ENCODE measurements at regions not wholly inside any gene's neighbourhood (a gene's known extent, or its start where the extent isn't known, plus 50 kb on each side); places are given as distances from the start of the nearest gene placed in this dataset.

DNA sequence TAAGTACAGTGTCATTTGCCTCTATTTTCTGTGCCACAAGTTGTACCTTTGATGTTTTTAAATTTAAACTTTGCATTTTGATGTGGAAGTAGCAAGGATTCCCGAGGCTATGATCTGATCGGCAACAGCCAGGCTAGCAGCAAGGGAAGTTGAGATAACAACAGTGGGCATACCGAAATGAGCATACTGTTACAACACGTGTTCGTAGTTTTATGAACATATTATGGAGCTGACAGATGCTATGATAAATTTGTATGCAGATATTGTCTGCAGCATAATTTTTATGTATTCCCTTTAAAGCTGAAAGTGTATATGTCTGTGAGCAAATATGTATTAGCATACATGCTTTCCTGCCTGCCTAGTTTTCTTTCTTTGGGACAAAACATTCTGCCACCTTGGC is 306.1 kb downstream of the PCDH7 start:
- in situ Hi-C loops (cut with HindIII; ENCODE audit: low pct_ligation_motif_present, low pct_unique_long_range_greater_than_20kb, low sequenced_read_pairs) = no loop called here
- no peak for DNase-seq

DNA sequence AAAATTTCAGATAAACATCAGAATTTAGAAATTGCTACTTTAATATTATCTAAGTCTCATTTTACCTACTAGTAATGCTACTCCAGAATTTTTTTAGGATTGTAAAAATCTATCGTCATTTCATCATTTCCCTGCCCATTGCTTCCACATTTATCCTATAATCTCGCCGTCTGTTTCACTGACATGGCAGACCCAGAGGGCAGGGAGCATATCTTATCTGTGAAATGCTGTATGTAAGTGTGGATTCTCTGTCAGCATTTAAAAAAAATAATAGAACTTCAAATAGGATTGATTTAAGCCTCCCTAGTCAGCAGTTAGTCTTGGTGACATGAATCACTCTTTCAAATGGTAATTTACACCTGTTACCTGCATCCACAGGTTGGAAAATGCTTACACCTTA is 314.4 kb downstream of the PCDH7 start:
- in situ Hi-C loops (cut with HindIII; ENCODE audit: low pct_ligation_motif_present, low pct_unique_long_range_greater_than_20kb, low sequenced_read_pairs) = no loop called here
- DNase-seq = no peak

DNA sequence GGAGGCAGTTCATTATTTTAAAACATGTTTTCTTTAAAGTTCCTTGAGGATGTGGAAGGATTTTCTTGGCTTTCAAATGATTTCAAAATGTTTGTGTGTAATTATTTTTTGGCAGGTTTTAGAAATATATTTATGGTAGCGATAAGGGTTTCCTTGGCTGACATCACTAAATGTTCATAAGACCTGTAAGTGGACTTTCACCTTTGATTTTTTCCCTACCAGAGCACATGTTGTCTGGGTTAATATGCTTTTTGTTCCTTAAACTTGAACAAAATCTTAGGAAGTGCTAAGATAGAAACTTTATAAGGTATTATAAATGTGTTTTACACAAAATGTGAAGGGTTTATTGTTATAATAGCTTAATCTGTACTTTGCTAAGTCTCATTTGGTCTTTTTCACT is 315.6 kb downstream of the PCDH7 start:
- DNase-seq = no peak
- in situ Hi-C loops (cut with HindIII; ENCODE audit: low pct_ligation_motif_present, low pct_unique_long_range_greater_than_20kb, low sequenced_read_pairs) = no loop called here

DNA sequence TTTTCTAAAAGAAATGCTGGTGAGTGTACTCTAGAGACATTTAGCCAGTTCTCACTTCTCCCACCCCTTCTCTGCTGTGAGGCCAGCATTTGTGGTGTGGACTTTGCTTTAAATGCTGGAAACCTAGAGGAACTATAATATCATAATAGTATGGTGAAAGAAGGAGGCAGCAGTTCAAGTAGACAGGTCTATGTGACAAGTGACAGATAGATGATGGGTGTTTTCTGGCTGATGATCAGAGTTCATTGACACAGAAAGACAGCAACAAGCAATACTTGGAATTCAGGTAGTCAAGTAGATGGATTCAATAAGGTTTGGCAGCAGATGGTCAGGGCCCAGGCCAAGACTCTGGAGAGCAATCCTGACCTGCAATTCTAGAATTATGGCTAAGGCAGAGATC is 317.5 kb downstream of the PCDH7 start:
- DNase-seq = no peak
- in situ Hi-C loops (cut with HindIII; ENCODE audit: low pct_ligation_motif_present, low pct_unique_long_range_greater_than_20kb, low sequenced_read_pairs) = no loop called here

DNA sequence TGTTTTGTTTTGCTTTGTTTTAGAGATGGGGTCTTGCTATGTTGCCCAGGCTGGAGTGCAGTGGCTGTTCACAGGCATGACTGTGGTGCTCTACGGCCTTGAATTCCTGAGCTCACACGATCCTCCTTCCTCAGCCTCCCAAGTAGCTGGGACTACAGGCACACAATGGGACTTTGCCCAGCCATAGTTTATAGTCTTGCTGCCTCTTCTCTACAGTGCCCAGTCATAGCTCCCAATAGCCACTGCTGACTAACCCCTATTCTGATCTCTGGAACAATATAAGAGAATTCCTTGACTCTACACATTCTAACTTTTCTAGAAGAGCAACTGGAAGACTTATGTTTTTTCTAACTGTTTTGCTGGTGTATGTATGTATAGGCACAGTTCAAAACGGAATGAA is 319.2 kb downstream of the PCDH7 start:
- in situ Hi-C loops (cut with HindIII; ENCODE audit: low pct_ligation_motif_present, low pct_unique_long_range_greater_than_20kb, low sequenced_read_pairs) = no loop called here

DNA sequence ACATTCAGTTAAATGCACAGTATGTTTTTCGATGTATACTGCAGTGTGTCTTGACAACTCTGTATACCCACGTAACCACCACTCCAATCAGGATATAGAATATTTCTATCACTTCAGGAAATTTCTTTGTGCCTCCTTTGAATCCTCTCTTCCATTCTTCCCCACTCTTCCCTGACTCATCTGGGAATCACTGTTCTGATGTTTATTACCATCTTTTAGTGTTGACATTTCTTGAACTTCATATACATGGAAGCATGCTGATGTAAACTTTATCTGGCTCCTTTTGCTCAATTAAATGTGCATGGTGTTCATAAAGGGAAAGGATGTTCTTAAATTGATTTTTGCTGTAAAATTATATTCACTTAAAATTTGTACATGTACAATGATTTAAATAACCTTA is 319.9 kb downstream of the PCDH7 start:
- in situ Hi-C loops (cut with HindIII; ENCODE audit: low pct_ligation_motif_present, low pct_unique_long_range_greater_than_20kb, low sequenced_read_pairs) = no loop called here
- no peak for DNase-seq

More for the DNA sequence above, 319.2 kb downstream of the PCDH7 start:
- no peak for DNase-seq

DNA sequence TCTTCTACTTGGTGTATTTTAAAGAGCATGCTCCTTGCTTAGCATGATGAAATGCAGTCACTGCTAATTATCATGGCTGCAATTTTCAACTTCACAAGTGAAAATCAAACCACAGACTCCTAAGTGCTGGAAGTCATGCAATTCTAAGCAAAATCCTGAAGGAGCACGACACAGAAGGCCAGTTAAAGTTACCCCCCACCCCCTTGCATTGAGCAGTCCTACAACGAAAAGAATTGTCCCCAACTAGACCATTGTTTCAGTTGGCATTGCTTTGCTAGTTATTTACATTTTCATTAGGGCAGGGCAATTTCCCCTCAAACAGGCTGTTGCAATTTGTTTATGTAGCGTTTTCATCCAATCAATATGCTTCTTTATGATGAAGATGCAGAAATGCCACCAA is 321.2 kb downstream of the PCDH7 start:
- in situ Hi-C loops (cut with HindIII; ENCODE audit: low pct_ligation_motif_present, low pct_unique_long_range_greater_than_20kb, low sequenced_read_pairs) = no loop called here
- DNase-seq = no peak

DNA sequence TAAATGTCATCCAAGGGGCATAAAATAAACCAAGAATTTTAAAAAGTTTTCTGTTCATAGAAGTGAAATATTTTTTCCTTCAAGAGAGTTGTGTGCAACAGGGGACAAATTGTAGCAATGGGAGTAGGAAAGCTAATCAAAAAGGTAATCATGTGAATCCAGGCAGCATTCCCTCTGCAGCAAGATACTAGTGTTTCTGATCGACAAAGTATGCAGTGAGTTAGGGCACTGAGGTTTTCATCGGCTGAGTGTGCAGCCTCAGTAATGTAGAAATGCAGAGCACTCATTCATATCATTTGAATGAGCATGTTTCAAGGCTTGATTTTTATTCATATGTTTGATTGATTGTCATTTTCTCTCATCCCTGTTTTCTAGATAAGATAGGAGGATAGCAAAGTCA is 321.7 kb downstream of the PCDH7 start:
- DNase-seq = no peak
- in situ Hi-C loops (cut with HindIII; ENCODE audit: low pct_ligation_motif_present, low pct_unique_long_range_greater_than_20kb, low sequenced_read_pairs) = no loop called here

DNA sequence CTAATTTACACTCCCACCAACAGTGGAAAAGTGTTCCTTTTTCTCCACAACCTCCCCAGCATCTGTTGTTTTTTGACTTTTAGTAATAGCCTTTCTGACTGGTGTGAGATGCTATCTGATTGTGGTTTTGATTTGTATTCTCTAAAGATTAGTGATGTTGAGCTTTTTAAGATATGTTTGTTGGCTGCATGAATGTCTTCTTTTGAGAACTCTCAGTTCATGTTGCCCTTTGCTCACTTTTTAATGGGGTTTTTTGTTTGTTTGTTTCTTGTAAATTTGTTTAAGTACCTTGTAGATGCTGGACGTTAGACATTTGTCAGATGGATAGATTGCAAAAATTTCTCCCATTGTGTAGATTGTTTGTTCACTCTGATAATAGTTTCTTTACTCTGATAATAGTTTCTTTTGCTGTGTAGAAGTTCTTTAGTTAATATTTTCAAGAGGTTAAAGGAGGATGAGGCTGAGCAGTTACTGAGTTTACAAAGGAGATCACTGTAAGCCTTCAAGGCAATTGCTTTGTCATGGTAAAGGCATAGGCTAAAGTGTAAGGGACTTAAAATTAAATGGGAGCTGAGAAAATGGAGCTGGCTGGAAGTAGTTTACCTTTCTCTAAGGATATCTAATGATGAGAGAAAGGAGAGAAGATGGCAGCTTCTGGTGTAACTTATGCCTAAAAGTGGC is 323.4 kb downstream of the PCDH7 start:
- in situ Hi-C loops (cut with HindIII; ENCODE audit: low pct_ligation_motif_present, low pct_unique_long_range_greater_than_20kb, low sequenced_read_pairs) = no loop called here
- DNase-seq = no peak

DNA sequence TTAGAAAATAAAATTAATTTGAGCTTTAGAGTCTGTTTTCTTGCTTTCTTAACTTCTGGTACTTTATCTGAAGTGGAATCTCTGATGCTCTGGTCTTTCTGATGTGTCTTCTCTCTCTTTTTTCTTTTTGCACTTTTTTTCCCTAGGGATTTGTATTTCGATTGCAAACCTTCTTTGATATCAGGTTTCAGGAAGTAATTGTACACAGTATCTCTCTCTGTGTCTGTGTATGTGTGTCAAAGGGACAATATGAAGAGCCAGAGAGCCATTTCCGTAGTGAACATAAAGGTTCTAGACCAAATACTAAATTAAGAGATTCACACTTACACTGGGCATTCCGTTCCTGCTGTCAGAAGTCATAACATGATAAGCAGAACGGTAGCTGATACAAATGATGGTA is 325.0 kb downstream of the PCDH7 start:
- no peak for DNase-seq

DNA sequence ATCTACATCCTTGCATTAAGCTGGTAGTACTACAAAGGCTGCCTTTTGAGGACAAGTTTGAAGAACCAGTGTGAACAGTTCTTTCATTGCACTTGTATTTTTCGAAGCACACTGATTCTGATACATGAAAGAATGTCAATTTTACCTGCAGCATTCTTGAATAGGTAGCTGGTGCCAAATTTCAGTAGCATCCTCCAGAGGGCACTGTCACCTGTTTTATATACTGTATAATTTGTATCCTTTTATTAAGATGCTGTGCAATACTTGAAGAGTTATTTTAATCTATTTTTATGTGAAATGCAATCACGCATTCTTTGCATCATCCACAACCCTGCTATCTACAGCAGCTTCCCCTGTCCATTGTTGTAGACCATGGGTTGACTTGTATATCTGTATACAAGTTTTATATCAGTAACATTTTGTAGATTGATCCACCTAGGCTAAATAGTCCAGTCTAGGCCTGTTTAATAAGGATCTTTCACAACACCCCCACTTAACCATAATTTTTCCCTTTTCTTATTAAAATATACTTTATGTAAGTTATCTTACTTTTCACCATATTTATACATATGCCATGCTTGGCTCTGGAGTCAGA is 325.7 kb downstream of the PCDH7 start:
- peak; percentile 30 for DNase-seq
- in situ Hi-C loops (cut with HindIII; ENCODE audit: low pct_ligation_motif_present, low pct_unique_long_range_greater_than_20kb, low sequenced_read_pairs) = no loop called here

More for the DNA sequence above, 325.0 kb downstream of the PCDH7 start:
- in situ Hi-C loops (cut with HindIII; ENCODE audit: low pct_ligation_motif_present, low pct_unique_long_range_greater_than_20kb, low sequenced_read_pairs) = no loop called here

DNA sequence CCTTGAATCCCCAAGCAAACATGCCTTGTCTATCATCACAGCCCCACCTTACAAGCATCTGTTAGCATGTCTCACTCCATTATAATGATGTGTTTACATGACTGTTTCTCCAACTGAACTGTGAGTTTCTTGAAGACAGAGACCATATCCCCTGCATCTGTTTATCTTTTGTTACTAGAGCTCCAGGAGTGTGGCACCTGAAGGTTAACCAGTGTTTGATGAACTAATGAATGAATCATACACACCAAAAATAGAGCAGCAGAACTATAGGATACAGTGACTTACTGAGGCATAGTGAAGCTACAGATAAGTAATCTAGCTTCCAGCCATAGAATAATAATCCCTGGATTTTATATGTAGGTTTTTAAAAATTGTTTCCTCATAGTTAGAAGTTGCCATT is 331.0 kb downstream of the PCDH7 start:
- in situ Hi-C loops (cut with HindIII; ENCODE audit: low pct_ligation_motif_present, low pct_unique_long_range_greater_than_20kb, low sequenced_read_pairs) = no loop called here
- DNase-seq = no peak

DNA sequence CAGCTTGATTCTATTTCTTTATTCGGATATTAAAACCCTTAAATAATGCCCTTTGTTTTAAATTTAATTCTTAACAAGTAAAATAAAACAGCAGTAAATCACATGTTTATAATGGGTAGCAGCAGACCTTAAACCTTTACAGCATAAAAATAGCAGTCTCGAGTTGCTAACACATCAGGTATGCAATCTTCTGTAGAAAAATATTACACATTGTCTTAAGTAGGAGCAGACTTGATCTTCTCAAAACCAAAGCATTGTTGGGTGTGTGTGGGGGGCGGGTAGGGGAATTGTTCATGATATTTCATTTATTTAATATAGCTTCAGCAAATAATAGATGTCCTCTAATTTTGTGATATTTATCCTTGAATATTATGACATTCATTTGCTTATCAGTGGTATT is 331.4 kb downstream of the PCDH7 start:
- in situ Hi-C loops (cut with HindIII; ENCODE audit: low pct_ligation_motif_present, low pct_unique_long_range_greater_than_20kb, low sequenced_read_pairs) = no loop called here
- no peak for DNase-seq

DNA sequence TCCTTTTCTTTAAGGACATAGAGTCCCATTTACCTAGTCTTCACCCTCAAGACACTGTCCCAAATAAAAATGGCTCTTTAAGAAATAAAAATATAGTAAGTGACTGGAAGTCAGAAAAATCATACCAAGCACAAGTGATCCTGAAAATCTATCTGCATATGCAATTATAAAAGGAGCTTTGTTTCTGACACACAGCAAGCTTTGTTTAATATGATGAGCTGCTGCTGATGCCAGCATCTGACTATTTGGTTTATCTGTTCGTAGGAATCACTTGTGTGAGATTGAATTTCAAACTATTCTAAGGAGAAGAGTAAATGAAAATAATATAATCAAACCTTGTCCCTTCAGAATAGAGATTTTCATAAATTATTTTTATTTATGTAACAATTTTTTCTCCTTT is 332.4 kb downstream of the PCDH7 start:
- in situ Hi-C loops (cut with HindIII; ENCODE audit: low pct_ligation_motif_present, low pct_unique_long_range_greater_than_20kb, low sequenced_read_pairs) = no loop called here
- no peak for DNase-seq

DNA sequence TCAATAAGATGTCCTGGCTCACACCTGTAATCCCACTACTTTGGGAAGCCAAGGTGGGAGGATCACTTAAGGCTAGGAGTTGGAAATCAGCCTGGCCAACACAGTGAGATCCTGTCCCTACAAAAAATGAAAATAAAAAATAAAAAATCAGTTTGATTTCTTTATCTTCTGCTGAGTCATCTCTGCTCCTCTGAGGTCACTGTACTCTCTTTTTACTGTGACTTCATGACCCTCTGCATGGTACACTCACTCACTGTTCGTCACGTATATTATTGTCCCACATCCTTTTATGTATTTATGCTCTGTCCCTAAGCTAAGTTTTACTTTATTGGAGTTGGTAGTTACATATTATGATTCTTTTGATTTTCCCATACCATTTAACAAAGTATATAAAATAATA is 333.3 kb downstream of the PCDH7 start:
- in situ Hi-C loops (cut with HindIII; ENCODE audit: low pct_ligation_motif_present, low pct_unique_long_range_greater_than_20kb, low sequenced_read_pairs) = no loop called here
- no peak for DNase-seq

DNA sequence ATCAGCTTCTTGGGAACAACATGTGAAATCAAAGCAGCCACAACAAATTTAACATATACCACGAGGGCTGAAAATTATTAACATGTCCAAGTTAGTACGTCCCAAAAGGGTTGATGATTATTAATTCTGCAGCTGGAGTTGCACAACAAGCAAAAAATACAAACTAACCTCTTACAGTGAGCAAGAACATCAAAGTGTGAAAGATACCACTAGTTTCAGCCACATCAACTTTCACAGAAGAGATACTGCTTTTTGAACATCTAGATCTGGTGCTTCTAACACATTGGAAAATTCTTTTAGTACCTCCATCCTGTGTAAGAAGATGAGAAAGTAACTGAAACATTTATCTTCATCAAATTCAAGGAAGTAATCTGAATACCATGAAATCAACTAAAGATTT is 334.1 kb downstream of the PCDH7 start:
- no peak for DNase-seq
- in situ Hi-C loops (cut with HindIII; ENCODE audit: low pct_ligation_motif_present, low pct_unique_long_range_greater_than_20kb, low sequenced_read_pairs) = no loop called here

DNA sequence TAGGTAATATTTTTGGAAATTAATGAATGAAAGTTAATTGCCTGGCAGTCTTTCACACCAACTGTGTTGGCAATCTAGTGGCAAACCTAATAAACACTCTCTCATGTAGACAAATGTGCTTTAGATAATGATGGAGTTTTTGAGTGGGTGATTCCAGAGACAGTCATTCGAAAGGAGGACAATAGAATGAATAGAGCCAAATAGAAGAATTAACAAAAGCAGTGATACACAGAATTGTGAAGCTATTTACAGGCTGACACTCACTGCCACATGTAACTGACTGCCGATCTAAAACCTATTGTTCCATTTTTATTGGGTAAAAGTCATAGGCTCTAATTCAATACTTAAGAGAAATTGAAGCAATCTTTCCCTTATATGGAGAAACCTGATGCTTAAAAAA is 338.5 kb downstream of the PCDH7 start:
- in situ Hi-C loops (cut with HindIII; ENCODE audit: low pct_ligation_motif_present, low pct_unique_long_range_greater_than_20kb, low sequenced_read_pairs) = no loop called here
- DNase-seq = no peak

DNA sequence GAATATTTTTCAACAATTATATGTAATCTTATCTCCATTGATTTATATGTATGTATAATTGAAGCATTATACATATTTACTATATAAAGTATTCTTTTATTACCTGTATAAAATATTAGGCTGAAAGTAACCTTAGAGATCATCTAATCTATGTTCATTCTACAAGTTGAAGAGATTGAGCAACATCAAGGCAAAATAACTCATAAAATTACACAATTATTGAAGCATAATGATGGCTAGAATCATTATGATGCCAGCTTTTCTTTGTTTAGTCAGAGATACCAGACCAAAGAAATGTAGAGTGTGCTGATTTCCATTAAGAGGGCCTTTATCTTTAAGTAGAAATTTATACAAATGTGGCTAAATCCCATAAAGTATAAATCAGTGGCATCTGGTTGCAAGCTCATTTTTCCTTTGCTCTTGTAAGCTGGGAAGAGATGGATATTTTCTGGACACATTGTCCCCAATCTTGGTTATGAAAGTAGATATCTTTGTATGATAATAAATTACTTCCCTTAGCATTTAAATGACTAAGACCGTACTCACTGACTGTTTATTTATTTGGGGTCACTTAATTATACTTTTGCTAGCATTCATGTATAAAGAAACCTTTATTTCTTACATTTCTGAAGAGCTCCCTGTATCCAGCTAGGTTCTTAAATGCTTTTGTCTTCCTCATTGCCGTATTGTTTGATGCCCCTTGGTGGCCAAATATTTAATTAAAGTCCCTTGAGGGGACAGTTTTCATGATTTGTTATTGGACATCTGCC is 339.8 kb downstream of the PCDH7 start:
- DNase-seq = no peak
- in situ Hi-C loops (cut with HindIII; ENCODE audit: low pct_ligation_motif_present, low pct_unique_long_range_greater_than_20kb, low sequenced_read_pairs) = no loop called here

DNA sequence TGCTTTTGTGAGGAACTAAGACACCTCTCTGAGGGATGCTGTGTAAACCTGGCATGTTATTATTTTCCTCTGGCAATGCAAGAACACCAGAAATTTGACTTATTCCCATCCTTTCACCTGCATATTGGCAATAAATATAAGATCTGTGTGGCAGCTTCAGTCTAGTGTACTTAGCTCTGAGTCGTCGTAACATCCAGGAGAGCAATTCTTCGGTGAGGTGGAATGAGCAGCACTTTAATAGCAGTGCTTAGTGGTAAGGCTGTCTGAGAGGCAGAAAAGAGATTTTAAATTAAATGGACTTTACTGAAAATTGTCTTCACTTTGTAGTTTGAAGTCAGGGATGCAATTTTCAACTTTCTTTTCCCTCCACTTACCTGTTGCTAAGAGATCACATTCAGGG is 344.9 kb downstream of the PCDH7 start:
- in situ Hi-C loops (cut with HindIII; ENCODE audit: low pct_ligation_motif_present, low pct_unique_long_range_greater_than_20kb, low sequenced_read_pairs) = no loop called here
- DNase-seq = no peak
